Peyer's patch (tissue), 4 donors: ENCODE measurements at regions not wholly inside any gene's neighbourhood (a gene's known extent, or its start where the extent isn't known, plus 50 kb on each side); places are given as distances from the start of the nearest gene placed in this dataset.

ENCODE experiments used
- DNase-seq, 3 donors: peaks; one replicate each; pipeline ENCODE4 v3.0.0-alpha.2; 2017 to 2019
- H3K27ac ChIP-seq, 4 donors: fragments of 200-600 bp; sonication (generic); one replicate each; pipeline ENCODE4 v1.5.1; 2016 to 2019
- H3K27me3 ChIP-seq, 2 donors: fragments of 200-600 bp; sonication (generic); one replicate each; pipeline ENCODE4 v1.5.1; 2019
- H3K36me3 ChIP-seq, 3 donors: fragments of 200-600 bp; sonication (generic); one replicate each; pipeline ENCODE4 v1.5.1; 2016 to 2019
- H3K4me1 ChIP-seq, 4 donors: fragments of 200-600 bp; sonication (generic); one replicate each; pipeline ENCODE4 v1.5.1; 2016 to 2019
- H3K4me3 ChIP-seq, 4 donors: fragments of 200-600 bp; sonication (generic); 1 replicate in 3 of 4; 2 replicates in 1 of 4; pipeline ENCODE4 v1.5.1; 2016 to 2019; ENCODE audit warnings: mild to moderate bottlenecking in 1 of 4
- H3K9me3 ChIP-seq, 4 donors: fragments of 200-600 bp; sonication (generic); one replicate each; pipeline ENCODE4 v1.5.1; 2016 to 2019; ENCODE audit warnings: mild to moderate bottlenecking in 1 of 4
- POLR2A ChIP-seq, 2 donors: fragments of 450-650 bp; IDR thresholded peaks; one replicate each; pipeline ENCODE4 v1.5.1; 2017; ENCODE audit warnings: antibody characterized with exemption in 2 of 2, mild to moderate bottlenecking in 2 of 2, moderate library complexity in 2 of 2
- TF ChIP-seq, protein P1 (sequence below), 6 experiments: fragments of 450-650 bp in 4 of 6; fragments of 200-600 bp in 2 of 6; sonication (generic) in 1 of 6; IDR thresholded peaks; one replicate each; pipeline ENCODE4 v1.5.1; 2017 to 2019; ENCODE audit warnings: antibody characterized with exemption in 6 of 6, mild to moderate bottlenecking in 3 of 6, moderate library complexity in 1 of 6

DNA sequence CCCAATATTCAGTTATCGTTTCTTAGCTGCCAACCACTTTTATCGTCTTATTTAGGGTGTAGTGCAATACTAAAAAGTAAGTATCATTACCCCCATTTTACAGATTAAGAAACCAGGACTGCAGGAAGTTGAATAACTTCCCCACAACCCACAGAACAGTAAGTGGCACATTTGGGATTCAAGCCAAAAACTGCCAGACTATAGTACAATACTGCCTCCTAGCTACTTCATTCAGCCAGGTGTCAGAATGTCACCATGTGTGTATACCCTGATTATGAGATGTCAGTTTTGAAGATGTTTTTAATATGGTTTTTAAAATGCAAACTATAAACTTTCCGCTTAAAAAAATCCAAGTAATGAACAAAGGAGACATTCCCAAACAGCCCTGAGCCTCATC lies 74.2 kb upstream of the PROK2 start:
- H3K9me3 ChIP-seq, result peaks cover 0 to 9% (median 0%) of the 10 kb centered on the region in 4 donors
- no peak for TF ChIP-seq POLR2A (IDR thresholded peaks at IDR 0.05)
- TF ChIP-seq, protein P1, sequence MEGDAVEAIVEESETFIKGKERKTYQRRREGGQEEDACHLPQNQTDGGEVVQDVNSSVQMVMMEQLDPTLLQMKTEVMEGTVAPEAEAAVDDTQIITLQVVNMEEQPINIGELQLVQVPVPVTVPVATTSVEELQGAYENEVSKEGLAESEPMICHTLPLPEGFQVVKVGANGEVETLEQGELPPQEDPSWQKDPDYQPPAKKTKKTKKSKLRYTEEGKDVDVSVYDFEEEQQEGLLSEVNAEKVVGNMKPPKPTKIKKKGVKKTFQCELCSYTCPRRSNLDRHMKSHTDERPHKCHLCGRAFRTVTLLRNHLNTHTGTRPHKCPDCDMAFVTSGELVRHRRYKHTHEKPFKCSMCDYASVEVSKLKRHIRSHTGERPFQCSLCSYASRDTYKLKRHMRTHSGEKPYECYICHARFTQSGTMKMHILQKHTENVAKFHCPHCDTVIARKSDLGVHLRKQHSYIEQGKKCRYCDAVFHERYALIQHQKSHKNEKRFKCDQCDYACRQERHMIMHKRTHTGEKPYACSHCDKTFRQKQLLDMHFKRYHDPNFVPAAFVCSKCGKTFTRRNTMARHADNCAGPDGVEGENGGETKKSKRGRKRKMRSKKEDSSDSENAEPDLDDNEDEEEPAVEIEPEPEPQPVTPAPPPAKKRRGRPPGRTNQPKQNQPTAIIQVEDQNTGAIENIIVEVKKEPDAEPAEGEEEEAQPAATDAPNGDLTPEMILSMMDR (IDR thresholded peaks at IDR 0.05), result peak in 5 of 6 experiments; percentile 17 to 61 (median 54)

DNA sequence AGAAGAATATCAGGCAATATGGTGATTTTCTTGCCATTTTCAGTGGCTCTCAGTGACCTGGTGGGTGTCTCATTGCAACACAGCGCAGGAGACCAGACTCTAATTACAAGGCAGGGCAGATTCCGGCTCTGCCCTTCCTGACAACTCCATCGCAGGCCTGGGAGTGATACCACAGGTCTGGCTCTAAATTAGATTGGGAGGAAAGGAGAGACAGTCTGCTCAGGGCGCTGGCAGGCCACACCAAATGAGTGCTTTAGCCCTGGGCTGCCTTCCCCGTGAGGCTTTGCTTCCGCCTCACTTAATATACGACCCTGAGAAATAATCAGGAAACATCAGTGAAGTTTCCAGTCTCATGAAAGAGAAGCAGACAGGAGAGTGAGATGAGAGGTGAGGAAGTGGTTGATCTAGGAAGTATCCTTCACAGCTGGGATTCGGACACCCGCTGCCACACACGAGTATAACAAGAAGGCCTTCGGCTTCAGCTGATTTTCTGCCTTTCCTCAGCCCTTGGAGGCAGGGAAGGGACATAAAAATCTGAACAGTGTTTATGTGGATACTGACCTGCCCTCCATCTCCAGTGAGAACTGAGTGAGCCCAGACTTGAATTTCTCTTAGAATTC lies 73.7 kb upstream of the PROK2 start:
- no peaks in the 10 kb centered on the region for H3K4me1 ChIP-seq
- H3K27ac ChIP-seq, result no peak overlapping the region
- no peaks in the 10 kb centered on the region for H3K27me3 ChIP-seq
- H3K36me3 ChIP-seq, result no peaks in the 10 kb centered on the region
- no peak for DNase-seq
- TF ChIP-seq, protein P1 (IDR thresholded peaks at IDR 0.05), result no peak
- TF ChIP-seq POLR2A (IDR thresholded peaks at IDR 0.05), result no peak
- H3K4me3 ChIP-seq, result no peak overlapping the region
- H3K9me3 ChIP-seq, result peaks cover 0 to 9% (median 0%) of the 10 kb centered on the region in 4 donors

More for the DNA sequence above, 74.2 kb upstream of the PROK2 start:
- no peaks in the 10 kb centered on the region for H3K36me3 ChIP-seq
- no peaks in the 10 kb centered on the region for H3K4me1 ChIP-seq
- no peak for DNase-seq
- H3K4me3 ChIP-seq, result no peak overlapping the region
- no peak overlapping the region for H3K27ac ChIP-seq
- no peaks in the 10 kb centered on the region for H3K27me3 ChIP-seq

DNA sequence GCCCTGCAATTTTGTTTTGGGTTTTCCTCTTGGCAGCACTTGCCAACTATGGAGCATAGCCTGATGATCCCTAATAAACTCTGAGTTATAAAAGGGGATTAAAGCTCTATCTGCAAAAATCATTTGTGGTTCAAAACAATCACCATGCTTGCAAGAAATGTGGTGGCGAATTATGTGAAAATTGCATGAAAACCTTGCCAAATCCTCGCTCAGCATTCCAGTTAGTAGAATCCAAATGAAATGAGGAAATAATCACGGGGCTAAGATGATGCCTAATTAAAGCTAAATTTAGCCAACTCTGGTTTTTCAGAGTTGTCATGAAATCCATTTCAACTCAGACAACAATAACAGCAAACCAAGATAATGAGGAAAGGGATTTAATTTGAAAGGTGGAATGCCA lies 73.0 kb upstream of the PROK2 start:
- Histone ChIP-seq H3K4me3 (no peak overlapping the region), H3K27ac (no peak overlapping the region), H3K9me3 (peaks cover 0 to 9% (median 0%) of the 10 kb centered on the region in 4 donors), H3K4me1 (no peaks in the 10 kb centered on the region), H3K36me3 (no peaks in the 10 kb centered on the region), H3K27me3 (no peaks in the 10 kb centered on the region)
- DNase-seq, result no peak
- TF ChIP-seq, protein P1 (IDR thresholded peaks at IDR 0.05), result no peak
- TF ChIP-seq POLR2A (IDR thresholded peaks at IDR 0.05), result no peak

DNA sequence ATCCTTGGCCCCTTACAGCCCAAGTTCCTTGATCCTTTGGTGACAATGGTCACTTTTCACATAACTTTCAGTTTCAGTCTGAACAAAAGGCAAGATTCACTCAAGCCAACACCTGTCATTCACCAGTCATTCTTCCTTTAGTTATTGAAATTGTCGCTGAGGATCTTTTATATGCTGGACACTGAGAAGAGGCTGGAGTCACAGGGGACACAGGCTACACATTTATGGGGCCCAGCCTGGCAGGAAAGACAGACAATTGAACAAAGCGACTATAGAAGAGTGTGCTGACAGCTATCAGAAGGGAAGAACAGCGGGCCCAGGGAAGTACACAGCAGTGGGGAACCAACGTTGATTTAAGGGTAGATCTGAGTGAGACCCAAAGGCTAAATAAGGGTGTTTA lies 69.8 kb upstream of the PROK2 start:
- no peaks in the 10 kb centered on the region for H3K9me3 ChIP-seq
- no peak overlapping the region for H3K4me3 ChIP-seq
- no peak overlapping the region for H3K27ac ChIP-seq
- H3K4me1 ChIP-seq, result no peaks in the 10 kb centered on the region
- no peak for DNase-seq
- no peaks in the 10 kb centered on the region for H3K36me3 ChIP-seq
- TF ChIP-seq, protein P1 (IDR thresholded peaks at IDR 0.05), result no peak
- TF ChIP-seq POLR2A (IDR thresholded peaks at IDR 0.05), result no peak
- H3K27me3 ChIP-seq, result no peaks in the 10 kb centered on the region

DNA sequence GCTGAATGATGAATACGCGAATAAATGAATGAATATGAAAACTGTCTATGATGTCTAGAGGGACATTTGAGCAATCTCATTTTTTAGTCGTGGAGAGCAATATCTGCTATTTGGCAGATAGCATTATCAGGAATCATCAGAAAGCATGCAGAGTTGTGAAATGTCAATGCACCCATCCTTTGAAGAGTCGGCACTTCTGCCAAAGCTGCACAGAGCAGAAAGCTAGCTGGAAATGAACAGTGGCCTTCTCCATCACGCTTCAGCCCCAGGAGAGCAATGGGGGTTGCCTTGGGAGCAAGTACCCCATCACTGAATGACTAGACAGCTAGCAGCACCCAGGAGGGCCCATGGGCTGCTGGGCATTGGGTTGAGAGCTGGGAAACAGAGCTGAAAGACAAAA lies 69.1 kb upstream of the PROK2 start:
- no peak for DNase-seq
- Histone ChIP-seq H3K27me3 (no peaks in the 10 kb centered on the region), H3K27ac (no peak overlapping the region), H3K36me3 (no peaks in the 10 kb centered on the region), H3K9me3 (no peaks in the 10 kb centered on the region), H3K4me1 (no peaks in the 10 kb centered on the region), H3K4me3 (no peak overlapping the region)
- TF ChIP-seq, protein P1 (IDR thresholded peaks at IDR 0.05), result no peak

DNA sequence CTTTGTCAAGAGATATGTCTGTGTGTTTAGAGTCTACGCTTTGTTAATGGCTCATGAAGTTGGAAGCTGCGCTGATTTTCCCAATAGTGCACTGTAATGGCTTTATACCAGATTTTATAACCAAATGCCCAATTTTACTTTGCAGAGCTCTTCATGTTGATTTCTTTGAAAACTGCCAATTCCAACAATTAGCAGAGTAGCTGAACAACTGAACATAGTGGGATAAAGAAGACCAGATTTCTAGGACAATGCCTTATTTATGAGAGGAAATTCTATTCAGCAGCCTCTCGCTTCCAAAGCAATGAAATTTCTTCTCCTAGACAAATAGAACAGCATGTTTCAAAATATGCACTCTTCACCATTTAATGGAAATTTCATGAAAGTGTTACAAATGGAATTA lies 66.9 kb upstream of the PROK2 start:
- Histone ChIP-seq H3K36me3 (no peaks in the 10 kb centered on the region), H3K4me1 (no peaks in the 10 kb centered on the region), H3K9me3 (no peaks in the 10 kb centered on the region), H3K27ac (no peak overlapping the region), H3K4me3 (no peak overlapping the region), H3K27me3 (no peaks in the 10 kb centered on the region)
- DNase-seq, result no peak
- TF ChIP-seq POLR2A (IDR thresholded peaks at IDR 0.05), result no peak
- TF ChIP-seq, protein P1 (IDR thresholded peaks at IDR 0.05), result no peak
